ENCODE measurements at regions not wholly inside any gene's neighbourhood (a gene's known extent, or its start where the extent isn't known, plus 50 kb on each side); places are given as distances from the start of the nearest gene placed in this dataset.

DNA sequence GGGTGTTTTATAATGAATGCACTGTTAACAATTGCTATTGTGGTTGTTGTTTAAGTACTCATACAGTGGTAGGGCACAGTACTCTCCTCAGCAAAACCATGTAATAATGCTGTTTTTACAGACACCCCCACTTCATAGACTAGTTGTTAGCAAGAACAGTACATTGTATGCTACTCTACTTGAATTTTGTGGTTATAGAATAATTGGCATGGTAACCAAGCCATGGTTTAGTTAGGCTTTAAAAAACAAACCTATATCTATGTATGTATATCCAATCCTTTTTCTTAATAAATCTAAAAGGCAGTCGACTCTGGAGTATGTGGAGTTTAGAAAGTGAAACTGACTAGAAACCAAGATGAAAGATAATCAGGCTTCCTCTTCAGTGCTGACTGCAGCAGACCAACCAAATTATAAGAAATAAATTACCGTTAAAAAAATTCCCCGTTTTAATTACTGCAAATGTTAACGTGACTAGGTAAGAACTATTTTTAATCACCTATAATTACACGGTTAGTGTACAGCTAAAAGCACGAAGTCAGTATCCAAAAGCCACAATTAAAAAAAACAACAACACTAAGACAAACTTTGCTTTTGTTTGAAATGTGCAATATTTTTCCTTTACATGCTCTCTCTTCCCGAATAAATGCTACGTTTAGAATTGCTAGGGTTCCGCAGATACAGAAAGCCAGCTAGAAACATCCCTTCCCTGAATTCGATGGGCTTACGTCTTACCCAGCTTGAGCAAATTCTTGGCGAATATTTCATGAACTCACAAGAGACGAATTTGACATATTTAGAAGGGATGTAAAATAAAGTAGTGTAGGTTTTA, 113.3 kb upstream of the SERTAD2 start:
- TF ChIP-seq, protein P1, sequence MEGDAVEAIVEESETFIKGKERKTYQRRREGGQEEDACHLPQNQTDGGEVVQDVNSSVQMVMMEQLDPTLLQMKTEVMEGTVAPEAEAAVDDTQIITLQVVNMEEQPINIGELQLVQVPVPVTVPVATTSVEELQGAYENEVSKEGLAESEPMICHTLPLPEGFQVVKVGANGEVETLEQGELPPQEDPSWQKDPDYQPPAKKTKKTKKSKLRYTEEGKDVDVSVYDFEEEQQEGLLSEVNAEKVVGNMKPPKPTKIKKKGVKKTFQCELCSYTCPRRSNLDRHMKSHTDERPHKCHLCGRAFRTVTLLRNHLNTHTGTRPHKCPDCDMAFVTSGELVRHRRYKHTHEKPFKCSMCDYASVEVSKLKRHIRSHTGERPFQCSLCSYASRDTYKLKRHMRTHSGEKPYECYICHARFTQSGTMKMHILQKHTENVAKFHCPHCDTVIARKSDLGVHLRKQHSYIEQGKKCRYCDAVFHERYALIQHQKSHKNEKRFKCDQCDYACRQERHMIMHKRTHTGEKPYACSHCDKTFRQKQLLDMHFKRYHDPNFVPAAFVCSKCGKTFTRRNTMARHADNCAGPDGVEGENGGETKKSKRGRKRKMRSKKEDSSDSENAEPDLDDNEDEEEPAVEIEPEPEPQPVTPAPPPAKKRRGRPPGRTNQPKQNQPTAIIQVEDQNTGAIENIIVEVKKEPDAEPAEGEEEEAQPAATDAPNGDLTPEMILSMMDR (IDR thresholded peaks at IDR 0.05) = no peak
- no peak for TF ChIP-seq EP300 (IDR thresholded peaks at IDR 0.05)
- TF ChIP-seq POLR2A (IDR thresholded peaks at IDR 0.05) = no peak
- no peak for TF ChIP-seq POLR2AphosphoS5 (IDR thresholded peaks at IDR 0.05)

Measured in sigmoid colon (tissue), 4 donors.